D721Med (cell line): ENCODE measurements at regions not wholly inside any gene's neighbourhood (a gene's known extent, or its start where the extent isn't known, plus 50 kb on each side); places are given as distances from the start of the nearest gene placed in this dataset.

Experiments
- DNase-seq: peaks from one replicate; pipeline ENCODE4 v3.0.0; 2011; ENCODE audit warnings: low spot score; ENCODE audit not compliant: insufficient read length
- FAIRE-seq: peaks from 2 replicates; lab custom pipeline; 2011; peaks lifted over from hg19 to GRCh38; lab: Jason Lieb, UNC
- CTCF ChIP-seq: IDR thresholded peaks from 2 replicates; pipeline ENCODE4 v1.5.1; 2012; ENCODE audit warnings: mild to moderate bottlenecking, control low read depth; ENCODE audit not compliant: insufficient read depth; ENCODE audit errors: missing control alignments

- DNase-seq (no peak), FAIRE-seq (no peak)
Observed at GRCh38 chr9:16337322-16338029, 533.0 kb downstream of the BNC2 start.

GRCh38 chr9:16341177-16341576 lies 529.3 kb downstream of the BNC2 start:
- FAIRE-seq: no peak
- no peak for TF ChIP-seq CTCF
- no peak for DNase-seq

More at GRCh38 chr9:16337322-16338029, 533.0 kb downstream of the BNC2 start:
- no peak for TF ChIP-seq CTCF

- no peak for DNase-seq
- no peak for TF ChIP-seq CTCF
- no peak for FAIRE-seq
Observed at GRCh38 chr9:16342246-16343020, 528.0 kb downstream of the BNC2 start.

- TF ChIP-seq CTCF: no peak
- DNase-seq: no peak
- FAIRE-seq: no peak
Observed at GRCh38 chr9:16343249-16344237, 526.9 kb downstream of the BNC2 start.

- no peak for TF ChIP-seq CTCF
- DNase-seq (no peak), FAIRE-seq (no peak)
Observed at GRCh38 chr9:16344343-16344742, 526.1 kb downstream of the BNC2 start.

- TF ChIP-seq CTCF: no peak
- DNase-seq (no peak), FAIRE-seq (no peak)
Observed at GRCh38 chr9:16345902-16346301, 524.6 kb downstream of the BNC2 start.
